Loucy (cell line): ENCODE measurements at regions not wholly inside any gene's neighbourhood (a gene's known extent, or its start where the extent isn't known, plus 50 kb on each side); places are given as distances from the start of the nearest gene placed in this dataset.

Experiments
- EZH2phosphoT487 ChIP-seq: fragments of 200-600 bp; IDR thresholded peaks from 2 replicates; pipeline ENCODE4 v1.6.1; 2018; ENCODE audit warnings: antibody characterized with exemption, mild to moderate bottlenecking, moderate library complexity, borderline replicate concordance
- TF ChIP-seq, protein P1 (sequence below): fragments of 200-600 bp; sonication (generic); conservative IDR thresholded peaks from 2 replicates; pipeline ENCODE4 v1.5.1; 2014; ENCODE audit warnings: mild to moderate bottlenecking, antibody characterized with exemption, low read length

DNA sequence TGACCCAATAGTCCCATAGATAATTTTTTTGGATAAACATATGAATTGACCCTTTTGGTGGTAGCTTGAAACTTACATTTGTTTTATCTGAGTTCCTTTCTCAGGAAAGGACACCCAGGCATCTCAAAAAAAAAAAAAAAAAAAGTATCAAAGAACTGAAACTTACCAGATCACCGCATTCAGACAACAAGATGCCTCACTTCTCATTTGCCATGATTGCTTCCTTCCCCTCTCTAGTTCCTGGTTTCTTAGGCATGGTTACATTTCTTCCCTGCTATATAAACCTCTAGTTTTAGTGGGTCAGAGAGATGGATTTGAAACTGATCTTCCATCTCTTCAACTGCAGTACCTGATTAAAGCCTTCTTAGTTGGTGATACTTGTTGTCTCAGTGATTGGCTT is 240.1 kb downstream of the ACKR3 start:
- TF ChIP-seq, protein P1, sequence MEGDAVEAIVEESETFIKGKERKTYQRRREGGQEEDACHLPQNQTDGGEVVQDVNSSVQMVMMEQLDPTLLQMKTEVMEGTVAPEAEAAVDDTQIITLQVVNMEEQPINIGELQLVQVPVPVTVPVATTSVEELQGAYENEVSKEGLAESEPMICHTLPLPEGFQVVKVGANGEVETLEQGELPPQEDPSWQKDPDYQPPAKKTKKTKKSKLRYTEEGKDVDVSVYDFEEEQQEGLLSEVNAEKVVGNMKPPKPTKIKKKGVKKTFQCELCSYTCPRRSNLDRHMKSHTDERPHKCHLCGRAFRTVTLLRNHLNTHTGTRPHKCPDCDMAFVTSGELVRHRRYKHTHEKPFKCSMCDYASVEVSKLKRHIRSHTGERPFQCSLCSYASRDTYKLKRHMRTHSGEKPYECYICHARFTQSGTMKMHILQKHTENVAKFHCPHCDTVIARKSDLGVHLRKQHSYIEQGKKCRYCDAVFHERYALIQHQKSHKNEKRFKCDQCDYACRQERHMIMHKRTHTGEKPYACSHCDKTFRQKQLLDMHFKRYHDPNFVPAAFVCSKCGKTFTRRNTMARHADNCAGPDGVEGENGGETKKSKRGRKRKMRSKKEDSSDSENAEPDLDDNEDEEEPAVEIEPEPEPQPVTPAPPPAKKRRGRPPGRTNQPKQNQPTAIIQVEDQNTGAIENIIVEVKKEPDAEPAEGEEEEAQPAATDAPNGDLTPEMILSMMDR, result no peak
- TF ChIP-seq EZH2phosphoT487, result no peak
